Muscle of leg (tissue), 3 donors: ENCODE measurements at regions not wholly inside any gene's neighbourhood (a gene's known extent, or its start where the extent isn't known, plus 50 kb on each side); places are given as distances from the start of the nearest gene placed in this dataset.

ENCODE experiments used
- DNase-seq: peaks from one replicate; pipeline ENCODE4 v3.0.0; 2013
- H3K27ac ChIP-seq: one replicate; pipeline ENCODE4 v1.5.1; 2013; ENCODE audit warnings: mild to moderate bottlenecking, low read length, control low read depth
- H3K27me3 ChIP-seq: one replicate; pipeline ENCODE4 v1.6.1; 2013; ENCODE audit warnings: low read length; ENCODE audit not compliant: control insufficient read depth, insufficient read depth
- H3K36me3 ChIP-seq: one replicate; pipeline ENCODE4 v1.6.1; 2013; ENCODE audit warnings: low read length; ENCODE audit not compliant: control insufficient read depth, insufficient read depth
- H3K4me1 ChIP-seq: one replicate; pipeline ENCODE4 v1.6.1; 2013; ENCODE audit warnings: low read length; ENCODE audit not compliant: control insufficient read depth, insufficient read depth
- H3K4me3 ChIP-seq: one replicate; pipeline ENCODE4 v1.5.1; 2013; ENCODE audit warnings: low read length, control low read depth
- H3K9me3 ChIP-seq: replicated peaks from 2 replicates; pipeline ENCODE4 v1.6.1; 2013; ENCODE audit warnings: low read depth, low read length; ENCODE audit not compliant: control insufficient read depth
- WGBS: methylation state at CpG from one replicate; pipeline ENCODE4 v1.1.5; 2013; ENCODE audit warnings: missing lambda C conversion rate; ENCODE audit not compliant: insufficient coverage; 5-methylcytosine and 5-hydroxymethylcytosine counted together

DNA sequence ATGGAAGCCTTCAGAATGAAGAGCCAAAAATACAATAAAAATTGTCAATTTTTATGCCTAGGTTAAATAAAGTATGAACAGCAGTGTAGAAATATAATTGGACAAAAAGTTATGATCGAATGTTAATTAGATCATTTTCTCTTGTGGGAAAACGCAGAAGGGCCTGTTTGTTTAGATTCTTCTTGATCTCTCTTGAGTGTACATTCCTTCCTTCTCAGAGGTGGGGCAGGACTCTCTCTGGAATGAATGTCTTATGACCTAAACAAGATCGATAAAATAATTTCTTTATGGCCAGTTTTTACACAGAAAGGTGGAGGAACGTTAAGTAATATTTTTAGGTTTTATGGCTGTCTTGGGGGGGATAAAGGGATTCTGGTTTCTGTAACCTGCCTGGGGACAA is 500.1 kb upstream of the MARCKS start:
- H3K4me1 ChIP-seq, result peaks cover 2% of the 10 kb centered on the region
- no peak overlapping the region for H3K27ac ChIP-seq
- no peak for DNase-seq
- H3K9me3 ChIP-seq, result no peaks in the 10 kb centered on the region
- H3K36me3 ChIP-seq, result no peaks in the 10 kb centered on the region
- H3K27me3 ChIP-seq, result no peaks in the 10 kb centered on the region
- WGBS, result 56% methylated on average over 1 of the region's 4 CpGs
- H3K4me3 ChIP-seq, result no peak overlapping the region

DNA sequence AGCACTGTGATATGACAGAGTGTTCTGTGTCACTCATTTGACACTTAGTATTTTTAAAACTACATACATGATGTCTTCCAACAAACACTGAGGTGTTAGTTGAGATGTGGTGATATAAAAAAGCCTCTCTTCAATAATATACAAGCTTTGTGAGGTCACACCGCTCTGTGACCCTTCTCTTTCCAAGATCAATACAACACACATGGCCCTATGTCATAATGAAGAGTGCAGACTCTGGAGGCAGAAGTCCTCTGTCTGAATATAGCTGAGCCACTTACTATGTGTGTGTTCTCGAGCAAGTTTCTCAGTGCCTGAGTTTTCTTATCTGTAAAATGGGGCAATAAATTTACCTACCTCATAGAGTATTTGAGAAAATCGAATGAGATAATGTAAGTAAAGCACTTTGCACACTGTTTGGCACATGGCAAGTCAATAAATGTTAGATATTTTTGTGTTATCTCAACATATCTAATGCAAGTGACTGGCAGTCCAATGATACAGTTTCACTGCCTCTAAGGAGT is 499.0 kb upstream of the MARCKS start:
- Histone ChIP-seq H3K36me3 (no peaks in the 10 kb centered on the region), H3K27ac (no peak overlapping the region), H3K9me3 (no peaks in the 10 kb centered on the region), H3K27me3 (no peaks in the 10 kb centered on the region), H3K4me1 (peaks cover 2% of the 10 kb centered on the region), H3K4me3 (no peak overlapping the region)
- WGBS, result no CpG with 5 or more reads among the region's 3 CpGs
- no peak for DNase-seq

DNA sequence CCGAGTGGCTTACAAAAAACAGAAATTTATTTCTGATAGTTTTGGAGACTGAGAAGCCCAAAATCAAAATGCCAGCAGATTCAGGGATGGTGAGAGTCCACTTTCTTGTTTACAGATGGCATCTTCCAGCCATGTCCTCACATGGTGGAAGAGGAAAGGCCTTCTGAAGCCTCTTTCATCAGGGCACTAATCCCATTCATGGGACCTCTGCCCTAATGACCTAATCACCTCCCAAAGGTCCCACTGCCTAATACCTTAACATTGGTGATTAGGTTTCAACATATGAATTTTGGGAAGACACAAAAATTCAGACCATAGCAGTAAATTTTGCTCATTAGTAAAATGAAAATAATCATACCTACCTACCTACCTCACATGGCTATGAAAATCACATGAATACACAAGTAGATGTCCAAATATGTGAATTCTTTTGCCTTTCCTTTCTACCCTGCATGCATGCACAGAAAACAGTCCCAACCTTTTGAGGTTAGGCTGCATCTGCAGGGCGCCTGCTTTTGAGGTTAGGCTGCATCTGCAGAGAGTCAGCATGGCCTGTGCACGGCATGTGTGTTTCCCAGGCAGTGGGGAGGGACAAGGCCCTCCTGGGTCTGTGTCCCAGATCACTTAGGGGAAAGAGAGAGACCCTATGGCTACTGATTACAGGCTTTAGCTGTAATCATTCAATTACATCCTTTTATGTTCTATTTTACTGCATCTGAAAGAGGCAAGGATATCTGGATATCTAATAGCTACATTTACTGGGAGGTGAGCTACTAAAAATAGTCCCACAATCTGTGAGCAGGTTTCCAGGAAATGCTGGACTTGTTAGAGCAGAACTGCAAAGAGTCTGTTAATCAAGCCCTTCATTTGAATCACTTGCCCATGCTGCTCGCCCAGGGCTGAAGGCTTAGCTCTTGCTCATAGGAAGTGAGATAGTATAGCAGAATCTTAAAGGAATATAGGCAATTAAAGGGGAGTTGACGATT is 497.7 kb upstream of the MARCKS start:
- H3K27me3 ChIP-seq, result no peaks in the 10 kb centered on the region
- H3K4me3 ChIP-seq, result no peak overlapping the region
- H3K36me3 ChIP-seq, result no peaks in the 10 kb centered on the region
- no peaks in the 10 kb centered on the region for H3K9me3 ChIP-seq
- H3K4me1 ChIP-seq, result peaks cover 2% of the 10 kb centered on the region
- WGBS, result 82% methylated on average over 2 of the region's 5 CpGs
- DNase-seq, result no peak
- no peak overlapping the region for H3K27ac ChIP-seq

DNA sequence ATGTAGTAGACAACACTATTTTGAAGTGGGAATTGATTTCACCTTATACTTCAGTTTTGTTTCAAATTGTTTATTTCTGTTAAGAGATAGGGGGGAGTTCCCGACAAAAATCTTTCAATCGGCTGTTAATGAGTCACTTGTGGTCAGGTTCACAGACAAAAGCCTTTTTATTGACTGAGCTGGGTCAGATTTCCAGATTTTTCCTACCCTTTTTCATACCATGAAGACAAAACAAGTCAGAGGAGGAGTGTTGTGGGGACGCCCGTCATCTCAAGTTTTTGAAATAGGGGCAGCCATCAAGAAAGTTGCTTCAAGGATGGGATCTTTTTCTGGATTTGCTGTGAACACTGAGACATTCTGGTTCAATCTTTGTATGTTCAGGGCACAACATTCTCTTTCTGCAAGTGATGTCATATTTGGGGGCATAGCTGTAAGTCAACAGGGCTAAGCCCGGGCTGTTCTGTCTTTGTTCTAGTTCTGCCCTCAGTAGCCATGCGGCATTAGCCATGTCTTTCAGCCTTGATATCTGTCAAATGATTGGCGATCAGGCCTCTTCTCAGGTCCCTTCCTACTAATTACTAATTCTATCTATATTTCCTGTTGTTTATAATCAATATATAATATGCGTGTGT is 496.0 kb upstream of the MARCKS start:
- peaks cover 2% of the 10 kb centered on the region for H3K4me1 ChIP-seq
- no peaks in the 10 kb centered on the region for H3K36me3 ChIP-seq
- no peak overlapping the region for H3K27ac ChIP-seq
- no peaks in the 10 kb centered on the region for H3K27me3 ChIP-seq
- WGBS, result no CpG with 5 or more reads among the region's 8 CpGs
- no peak for DNase-seq
- H3K9me3 ChIP-seq, result no peaks in the 10 kb centered on the region
- no peak overlapping the region for H3K4me3 ChIP-seq

DNA sequence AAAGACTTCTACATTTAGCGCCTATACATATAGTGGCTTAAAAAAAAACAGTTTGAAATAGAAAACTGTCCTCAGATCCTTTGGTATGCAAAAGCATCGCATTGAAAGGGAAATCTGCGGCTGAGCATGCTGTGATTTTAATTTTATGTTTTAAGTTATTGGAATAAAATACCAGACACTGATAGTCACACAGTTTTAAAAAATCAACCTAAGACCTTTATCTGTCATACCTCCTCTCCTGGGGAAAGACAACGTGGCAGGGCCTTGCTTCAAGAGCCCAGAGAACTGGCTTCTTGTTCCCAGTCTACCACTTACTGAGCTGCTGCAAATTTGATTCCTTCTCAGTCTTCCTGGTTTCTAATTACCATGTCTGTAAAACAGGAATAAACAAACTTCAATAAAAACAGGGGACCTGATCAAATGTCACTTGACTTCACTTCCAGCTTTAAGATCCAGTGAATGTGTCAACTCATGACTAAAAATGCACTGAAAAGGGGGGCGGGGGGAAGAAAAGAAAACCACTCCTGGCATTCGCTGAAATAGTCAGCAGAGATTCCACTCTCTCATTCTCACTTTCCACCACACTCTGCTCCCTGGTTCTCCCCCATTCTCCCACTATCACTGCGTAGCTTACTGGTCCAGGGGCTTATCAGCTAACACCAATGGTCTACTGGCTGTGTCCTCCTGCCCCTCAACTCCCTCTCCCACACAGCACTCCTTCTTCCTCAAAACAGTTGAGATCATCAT is 494.7 kb upstream of the MARCKS start:
- H3K27ac ChIP-seq, result no peak overlapping the region

DNA sequence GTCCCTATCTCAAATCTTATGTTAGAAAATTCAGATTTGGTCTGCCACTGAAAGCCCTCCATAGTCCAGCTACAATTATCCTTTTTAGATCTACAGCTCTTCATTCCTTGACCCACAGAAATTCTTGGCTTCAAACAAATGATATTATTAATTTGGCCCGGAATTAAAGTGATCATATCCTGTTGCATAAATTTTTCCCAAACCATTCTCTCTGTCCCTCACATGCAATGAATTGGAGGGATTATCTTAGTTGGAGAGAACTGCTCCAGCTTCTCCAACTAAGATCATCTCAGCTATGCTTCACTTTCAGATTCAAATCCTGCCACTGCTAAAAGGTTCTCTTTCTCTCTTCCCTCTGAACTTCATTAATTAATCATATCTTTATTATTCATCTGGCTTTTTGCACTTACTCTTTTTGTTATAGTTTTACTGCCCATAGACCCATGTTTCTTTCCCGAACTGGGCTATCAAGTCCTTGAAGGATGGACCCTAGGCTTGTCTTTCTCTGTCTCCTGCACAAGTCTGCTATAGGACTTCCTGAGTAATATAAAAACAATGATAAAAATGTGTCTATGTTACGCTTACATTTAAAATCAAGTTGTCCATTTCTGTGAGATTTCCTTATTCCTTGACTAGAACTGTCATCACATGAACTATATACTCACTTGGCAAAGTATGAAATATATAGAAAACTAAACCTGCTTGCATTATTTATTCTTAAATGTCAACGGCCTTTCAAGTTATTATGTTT is 493.9 kb upstream of the MARCKS start:
- Histone ChIP-seq H3K9me3 (no peaks in the 10 kb centered on the region), H3K4me3 (no peak overlapping the region), H3K4me1 (peaks cover 2% of the 10 kb centered on the region), H3K27me3 (no peaks in the 10 kb centered on the region), H3K27ac (no peak overlapping the region), H3K36me3 (no peaks in the 10 kb centered on the region)
- no peak for DNase-seq
- no CpG with 5 or more reads among the region's 4 CpGs for WGBS

More for the DNA sequence above, 494.7 kb upstream of the MARCKS start:
- no peaks in the 10 kb centered on the region for H3K9me3 ChIP-seq
- no peak for DNase-seq
- no peaks in the 10 kb centered on the region for H3K36me3 ChIP-seq
- 66% methylated on average over 3 of the region's 7 CpGs for WGBS
- H3K27me3 ChIP-seq, result no peaks in the 10 kb centered on the region
- H3K4me3 ChIP-seq, result no peak overlapping the region
- H3K4me1 ChIP-seq, result peaks cover 2% of the 10 kb centered on the region

DNA sequence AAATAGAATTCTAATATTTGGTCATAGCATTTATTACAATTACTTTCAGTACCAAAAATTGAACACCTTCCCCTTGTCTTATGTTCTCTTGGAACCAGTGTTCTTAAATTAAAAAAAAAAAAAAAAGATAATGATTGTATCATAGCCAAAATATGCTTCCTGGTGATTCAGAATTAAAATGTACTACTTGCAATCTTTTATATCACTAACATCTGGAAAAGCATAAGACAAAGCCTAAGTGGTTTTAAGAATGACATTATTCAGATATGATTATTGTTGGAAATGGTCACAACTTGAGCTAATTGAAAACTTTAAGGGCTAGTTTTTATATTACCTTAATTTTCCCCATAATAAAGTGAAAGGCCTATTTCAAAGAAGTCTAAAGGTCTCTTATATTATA is 493.3 kb upstream of the MARCKS start:
- Histone ChIP-seq H3K9me3 (no peaks in the 10 kb centered on the region), H3K27me3 (no peaks in the 10 kb centered on the region), H3K36me3 (no peaks in the 10 kb centered on the region), H3K27ac (no peak overlapping the region), H3K4me1 (peaks cover 2% of the 10 kb centered on the region), H3K4me3 (no peak overlapping the region)
- no peak for DNase-seq

DNA sequence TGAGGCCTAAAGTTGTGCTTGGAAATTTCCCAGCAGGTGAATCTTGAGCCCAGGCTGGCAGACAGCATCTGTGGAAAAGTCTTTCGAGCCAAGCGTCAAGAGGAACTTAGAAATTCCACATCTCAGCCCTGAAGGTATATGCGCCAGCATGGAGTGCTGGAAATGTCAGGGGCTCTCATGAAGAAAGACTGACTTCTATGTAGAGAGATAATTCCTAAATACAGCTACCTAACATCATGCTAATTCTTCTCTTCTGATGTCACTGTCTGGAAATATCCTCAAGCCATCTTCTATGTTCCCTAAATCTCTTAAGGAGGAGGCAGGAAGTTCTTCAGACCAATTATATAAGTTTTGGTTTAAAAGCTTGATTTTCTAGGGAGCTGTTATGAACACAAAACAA is 492.4 kb upstream of the MARCKS start:
- no peaks in the 10 kb centered on the region for H3K9me3 ChIP-seq
- no CpG with 5 or more reads among the region's 3 CpGs for WGBS
- DNase-seq, result peak; percentile 52
- H3K27ac ChIP-seq, result no peak overlapping the region
- no peaks in the 10 kb centered on the region for H3K36me3 ChIP-seq
- no peak overlapping the region for H3K4me3 ChIP-seq
- H3K27me3 ChIP-seq, result no peaks in the 10 kb centered on the region
- H3K4me1 ChIP-seq, result peaks cover 2% of the 10 kb centered on the region

DNA sequence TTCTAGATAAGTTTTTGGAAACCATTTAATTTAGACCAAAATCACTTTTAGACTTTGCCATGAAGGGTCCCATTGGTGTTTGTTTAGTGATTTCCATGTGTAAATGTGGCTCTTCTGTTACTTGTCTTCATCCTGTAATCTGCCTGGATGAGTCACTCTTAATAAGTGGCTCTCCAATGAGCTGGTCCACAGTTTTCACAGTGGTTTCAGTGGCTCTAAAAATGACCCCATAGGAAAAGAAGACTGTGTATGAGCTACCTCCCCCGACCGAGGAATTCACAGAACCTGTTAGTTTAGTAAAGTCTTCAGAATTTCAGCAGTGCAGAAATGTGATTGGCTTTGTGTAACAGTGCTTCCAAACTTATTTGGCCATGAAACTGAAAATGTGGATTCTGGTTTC is 492.0 kb upstream of the MARCKS start:
- Histone ChIP-seq H3K27ac (no peak overlapping the region), H3K36me3 (no peaks in the 10 kb centered on the region), H3K4me3 (no peak overlapping the region), H3K27me3 (no peaks in the 10 kb centered on the region), H3K4me1 (no peaks in the 10 kb centered on the region), H3K9me3 (no peaks in the 10 kb centered on the region)
- no peak for DNase-seq
- no CpG with 5 or more reads among the region's 2 CpGs for WGBS
